Fibroblast of peridontal ligament (primary cell): ENCODE measurements at regions not wholly inside any gene's neighbourhood (a gene's known extent, or its start where the extent isn't known, plus 50 kb on each side); places are given as distances from the start of the nearest gene placed in this dataset.
A peak's percentile ranks its signal among the peaks of the same experiment; 100 is the strongest.
"Not testable (repeated sequence)": the region's sequence is repeated elsewhere in the genome, so short reads cannot be mapped to it uniquely, and the experiment has no call there.

Experiments used
- DNase-seq: peaks from one replicate; pipeline ENCODE4 v3.0.0-alpha.2; 2010; ENCODE audit errors: extremely low read depth

DNA sequence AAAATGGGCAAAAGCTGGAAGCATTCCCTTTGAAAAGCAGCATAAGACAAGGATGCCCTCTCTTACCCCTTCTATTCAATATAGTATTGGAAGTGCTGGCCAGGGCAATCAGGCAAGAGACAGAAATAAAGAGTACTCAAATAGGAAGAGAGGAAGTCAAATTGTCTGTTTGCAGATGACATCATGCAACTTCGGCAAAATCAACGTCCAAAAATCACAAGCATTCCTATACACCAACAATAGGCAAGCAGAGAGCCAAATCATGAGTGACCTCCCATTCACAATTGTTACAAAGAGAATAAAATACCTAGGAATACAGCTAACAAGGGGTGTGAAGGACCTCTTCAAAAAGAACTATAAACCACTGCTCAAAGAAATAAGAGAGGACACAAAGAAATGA is 192.0 kb upstream of the FBN2 start:
- DNase-seq: not testable (repeated sequence)

DNA sequence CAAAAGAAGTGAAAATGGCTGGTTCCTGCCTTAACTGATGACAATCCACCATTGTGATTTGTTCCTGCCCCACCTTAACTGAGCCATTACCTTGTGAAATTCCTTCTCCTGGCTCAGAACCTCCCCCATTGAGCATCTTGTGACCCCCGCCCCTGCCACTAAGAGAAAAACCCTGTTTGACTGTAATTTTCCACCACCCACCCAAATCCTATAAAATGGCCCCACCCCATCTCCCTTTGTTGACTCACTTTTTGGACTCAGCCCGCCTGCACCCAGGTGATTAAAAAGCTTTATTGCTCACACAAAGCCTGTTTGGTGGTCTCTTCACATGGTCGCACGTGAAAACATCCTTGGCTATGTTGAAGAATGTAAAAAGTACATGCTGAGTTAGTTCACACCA is 197.6 kb upstream of the FBN2 start:
- not testable (repeated sequence) for DNase-seq

DNA sequence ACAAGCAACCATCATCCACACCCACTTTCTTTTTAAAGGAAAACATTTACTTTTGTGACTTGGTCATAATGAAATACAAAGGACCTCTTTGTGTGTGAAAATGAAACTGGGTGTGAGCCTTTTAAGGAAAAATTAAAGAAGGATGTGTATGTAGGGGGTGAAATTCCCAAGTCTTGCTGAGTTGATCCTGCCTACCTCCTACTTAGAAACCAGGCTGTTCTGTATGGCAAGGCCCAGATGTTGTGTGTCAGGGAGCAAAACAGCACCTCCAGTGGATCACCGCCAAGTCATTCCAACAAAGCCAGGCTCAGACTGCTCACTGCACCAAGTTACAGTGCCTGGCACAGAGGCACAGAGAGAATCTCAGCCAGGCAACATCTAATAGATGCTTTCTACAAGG is 198.5 kb upstream of the FBN2 start:
- DNase-seq: peak; percentile 17

DNA sequence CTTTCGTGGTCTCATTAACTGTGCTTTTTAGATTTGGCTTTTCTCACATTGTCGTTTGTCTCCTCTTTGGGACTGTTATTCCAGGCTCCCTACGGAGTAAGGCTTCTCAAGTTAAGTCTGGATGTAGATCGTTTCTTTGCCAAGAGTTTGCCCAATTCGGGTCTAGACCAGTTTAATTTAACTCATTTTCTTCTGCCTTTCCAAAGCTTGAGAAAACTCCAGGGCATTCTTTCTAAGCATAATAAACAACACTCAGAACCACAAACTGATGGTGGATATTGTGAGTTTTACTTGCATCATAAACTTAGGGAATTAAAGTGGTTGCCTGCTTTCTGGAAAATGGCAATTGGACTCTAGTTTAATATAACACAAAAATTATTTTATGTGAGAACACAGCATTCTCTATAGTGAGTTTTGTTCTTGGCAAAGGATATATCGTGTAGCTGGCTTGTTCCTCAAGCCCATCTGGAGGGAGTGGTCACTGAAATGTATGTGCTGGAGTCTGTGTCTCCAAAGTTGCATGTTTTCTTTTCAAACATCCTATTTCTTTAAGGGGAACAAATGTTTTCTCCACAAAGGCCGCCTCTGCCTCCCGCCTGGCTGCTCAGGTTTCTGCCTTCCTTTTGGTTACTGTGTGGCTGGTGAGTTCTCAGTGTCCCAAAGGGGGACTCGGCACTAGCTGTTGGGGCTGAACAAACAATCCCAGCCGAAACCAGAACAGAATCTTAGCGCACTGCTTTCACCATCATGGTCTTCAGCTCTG is 211.3 kb upstream of the FBN2 start:
- peak; percentile 79 for DNase-seq

DNA sequence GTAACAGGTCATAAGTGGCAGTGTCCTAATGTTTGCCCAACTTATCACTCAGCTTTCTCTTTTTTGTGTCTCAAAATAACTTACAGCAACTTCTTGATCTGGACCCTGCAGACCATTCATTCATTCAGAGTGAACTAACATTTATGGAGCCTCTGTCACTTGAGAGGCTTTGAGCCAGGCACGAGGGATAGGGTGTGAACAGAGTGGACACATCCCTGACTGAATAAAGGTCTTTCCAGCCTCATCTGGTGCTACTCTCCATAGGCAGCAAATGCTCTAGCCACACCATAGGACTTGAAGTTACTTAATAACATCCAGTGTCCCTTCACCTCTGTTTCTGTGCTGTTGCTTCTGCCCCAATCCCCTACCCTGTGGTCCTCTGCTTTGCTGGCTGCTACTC is 212.1 kb upstream of the FBN2 start:
- no peak for DNase-seq

DNA sequence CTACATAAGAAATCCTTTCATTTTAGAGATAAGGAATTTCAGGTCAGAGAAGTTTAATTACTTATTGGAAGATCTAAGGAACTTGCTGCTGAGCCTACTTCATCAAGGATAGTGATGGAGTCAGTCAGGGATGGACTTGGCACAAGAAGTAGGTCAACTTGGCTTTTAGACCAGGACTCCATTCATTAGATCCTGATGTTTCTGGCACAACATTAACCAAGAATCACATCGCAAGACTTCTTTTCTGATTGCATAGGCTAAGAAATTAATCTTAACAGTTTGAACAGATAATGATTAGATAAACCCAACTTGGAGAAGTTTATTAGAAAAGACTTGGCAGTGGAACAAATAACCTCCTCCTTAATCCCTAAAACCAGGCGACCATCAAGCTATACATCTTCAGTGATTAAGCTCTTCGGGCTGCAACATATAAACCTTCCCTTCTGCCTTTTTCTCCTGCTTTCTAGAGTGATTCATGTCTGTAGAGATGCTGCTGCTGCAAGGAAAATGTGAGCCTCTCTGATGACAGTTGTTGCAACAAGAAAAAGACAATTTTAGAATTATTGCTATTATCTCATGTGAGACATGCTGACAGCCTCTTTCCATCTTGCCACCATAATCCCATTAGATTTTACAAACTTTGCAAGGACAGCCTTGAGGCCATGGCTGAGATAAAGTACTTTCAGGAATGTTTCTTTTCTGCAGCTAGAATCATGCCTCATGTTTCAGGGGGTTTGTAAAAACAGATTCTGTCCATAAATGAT is 207.9 kb upstream of the SLC27A6 start:
- DNase-seq: no peak

DNA sequence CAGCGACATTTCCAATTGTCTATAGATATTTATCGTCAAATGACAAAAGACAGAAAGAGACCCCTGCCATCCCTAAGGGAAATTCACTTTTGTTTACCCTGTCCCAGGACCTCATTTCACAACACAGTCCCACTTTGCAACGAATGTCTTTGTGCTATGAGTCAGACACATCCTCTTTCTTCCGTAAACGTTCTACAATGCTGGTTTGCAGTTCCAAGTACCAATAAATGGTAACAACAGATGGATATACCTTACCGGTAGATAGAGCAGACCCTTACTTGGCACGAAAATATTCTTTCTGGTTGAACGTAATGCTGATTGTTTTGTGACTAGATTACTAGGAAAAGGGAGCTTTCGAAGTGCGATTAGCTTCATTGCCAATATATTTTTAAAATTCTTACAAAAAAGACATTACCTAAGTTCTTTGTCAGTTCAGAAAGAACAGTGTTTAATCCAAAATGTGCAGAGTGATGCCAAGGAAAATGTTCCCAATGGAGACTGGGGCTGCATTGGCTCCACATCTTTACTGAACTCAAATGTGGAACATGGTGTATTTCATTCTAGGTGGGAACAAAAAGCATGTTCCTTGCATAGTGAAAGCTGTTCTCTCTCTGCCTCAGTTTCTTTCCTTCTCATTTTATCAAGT is 202.5 kb upstream of the SLC27A6 start:
- DNase-seq: no peak

DNA sequence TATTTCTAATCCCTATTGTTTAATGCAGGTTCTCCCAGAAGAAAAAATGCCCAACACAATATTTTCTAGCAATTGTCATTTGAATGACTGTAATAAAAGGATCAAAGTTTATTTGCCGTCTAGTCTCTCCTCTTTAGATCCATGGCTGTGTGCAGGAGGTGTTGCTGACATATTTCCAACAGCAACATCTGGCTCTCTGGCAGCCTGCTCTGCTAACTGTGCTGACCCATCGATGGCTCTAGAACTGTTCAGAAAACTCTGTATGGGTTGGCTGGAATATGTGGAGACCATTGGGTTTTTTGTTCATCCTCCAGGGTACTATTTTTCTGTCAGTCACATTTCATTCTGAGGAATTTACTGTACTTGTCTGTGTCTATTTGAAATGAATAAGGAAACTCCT is 202.0 kb upstream of the SLC27A6 start:
- DNase-seq: no peak

DNA sequence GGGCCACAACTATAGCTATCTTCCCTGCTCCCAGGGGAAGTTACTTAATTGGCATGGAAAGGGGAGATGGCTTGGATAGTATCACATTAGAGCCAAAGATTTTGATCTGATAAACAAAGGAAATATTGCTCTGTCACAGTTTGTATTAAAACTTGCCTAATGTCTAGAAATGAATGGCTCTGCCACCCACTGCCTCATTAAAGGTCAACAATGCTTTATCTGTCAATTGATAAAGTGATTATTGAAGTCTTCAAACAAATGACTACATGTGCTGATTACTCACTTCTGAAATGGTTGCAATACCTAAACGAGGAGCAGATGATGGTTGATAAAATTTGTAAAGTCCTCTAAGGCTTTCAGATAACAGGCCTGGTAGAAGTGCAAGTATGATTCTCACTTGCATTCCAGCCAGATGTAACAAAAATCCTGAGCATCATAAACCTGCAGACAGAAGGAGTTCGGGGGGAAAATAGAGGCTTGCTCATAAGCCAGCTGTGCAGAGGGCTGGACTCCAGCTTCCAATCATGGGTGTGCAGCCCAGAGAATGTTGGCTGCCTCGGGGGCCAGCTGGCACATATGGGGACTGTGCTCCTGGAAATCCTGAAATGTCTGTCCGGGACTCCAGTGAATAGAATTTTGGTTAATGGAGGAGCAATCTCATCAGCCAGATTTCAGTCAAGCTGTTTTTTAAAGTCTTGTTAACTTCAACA is 200.5 kb upstream of the SLC27A6 start:
- no peak for DNase-seq

DNA sequence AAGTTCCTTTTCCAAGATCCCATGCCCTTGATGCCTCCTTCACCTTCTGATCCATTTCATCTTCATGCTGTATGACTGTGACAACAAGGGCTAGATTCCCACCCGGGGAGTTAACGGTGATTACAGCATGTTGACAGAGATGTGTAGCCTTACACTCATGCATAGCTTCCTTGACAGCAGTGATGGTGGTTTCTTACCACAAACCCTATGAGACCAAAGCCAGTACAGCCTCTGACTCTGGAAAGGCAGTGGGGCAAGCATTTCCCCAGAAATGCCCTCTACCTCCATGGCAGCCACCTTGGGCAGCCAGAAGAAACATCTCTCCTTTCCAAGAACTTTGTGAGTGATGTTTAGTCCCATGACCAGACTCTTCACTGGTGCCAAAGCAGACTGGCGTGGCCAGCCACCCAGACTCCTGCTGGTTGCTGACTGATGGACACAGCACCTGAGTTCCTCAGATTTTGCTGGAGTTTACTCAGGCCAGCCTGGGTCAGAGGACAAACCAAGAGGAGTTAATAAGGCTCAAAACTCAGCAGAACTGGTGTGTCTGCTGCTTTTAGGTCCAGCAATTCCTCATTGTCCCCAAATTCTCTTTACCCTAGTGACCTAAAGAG is 199.7 kb upstream of the SLC27A6 start:
- no peak for DNase-seq

DNA sequence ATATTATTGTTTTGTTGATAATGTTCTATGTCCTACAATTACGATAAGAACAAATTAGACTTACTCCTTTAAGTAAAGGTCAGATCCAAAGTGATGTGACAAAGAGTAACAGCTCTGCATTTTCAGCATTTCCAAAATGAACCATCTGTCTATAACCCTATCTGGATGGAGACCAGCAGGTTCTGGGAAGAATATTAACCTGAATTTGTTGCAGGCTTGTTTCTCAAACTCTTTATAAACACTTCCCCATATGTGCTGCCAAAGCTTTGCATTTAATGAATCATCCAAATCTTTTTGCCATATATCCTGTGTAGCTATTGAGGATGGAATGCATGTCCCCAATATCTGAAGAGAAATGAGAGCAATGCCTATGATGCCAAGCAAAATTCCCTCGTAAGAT is 198.9 kb upstream of the SLC27A6 start:
- no peak for DNase-seq

DNA sequence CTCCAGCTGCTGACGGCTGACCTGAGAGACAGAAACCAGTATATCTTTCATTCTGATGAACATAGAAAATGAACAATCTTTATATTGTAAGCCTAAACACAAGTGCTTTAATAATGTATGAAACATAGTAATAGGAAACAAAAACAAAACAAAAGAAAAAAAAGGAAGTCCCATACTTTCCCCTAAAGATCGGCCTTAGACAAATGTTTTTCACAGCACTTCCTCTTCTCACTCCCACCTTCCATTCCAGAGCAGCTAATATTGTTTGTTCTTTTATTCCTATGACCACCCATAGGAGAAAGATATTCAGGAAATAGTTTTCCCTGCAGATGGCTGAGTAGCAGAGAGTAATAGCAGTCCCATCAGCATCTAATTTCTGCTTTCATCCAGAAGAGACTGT is 194.4 kb upstream of the SLC27A6 start:
- no peak for DNase-seq

DNA sequence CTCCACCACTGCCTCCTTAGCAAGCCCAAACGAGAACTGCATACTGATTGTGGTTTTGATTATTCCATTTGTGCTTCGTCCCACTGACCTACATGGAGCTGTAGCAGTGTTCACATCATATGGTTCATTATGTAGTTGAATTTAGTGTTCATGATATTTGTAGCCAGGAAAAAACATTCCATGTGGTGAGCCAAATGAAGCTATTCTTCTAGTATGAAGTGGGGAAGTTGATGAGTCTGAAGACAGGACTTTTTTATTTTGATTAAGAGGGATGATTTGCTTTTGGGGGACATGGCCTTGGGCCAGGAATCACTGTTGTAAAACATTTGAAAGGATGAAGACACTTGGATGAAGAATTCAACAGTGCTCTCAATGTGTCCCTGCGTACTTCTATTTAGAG is 192.9 kb upstream of the SLC27A6 start:
- no peak for DNase-seq

DNA sequence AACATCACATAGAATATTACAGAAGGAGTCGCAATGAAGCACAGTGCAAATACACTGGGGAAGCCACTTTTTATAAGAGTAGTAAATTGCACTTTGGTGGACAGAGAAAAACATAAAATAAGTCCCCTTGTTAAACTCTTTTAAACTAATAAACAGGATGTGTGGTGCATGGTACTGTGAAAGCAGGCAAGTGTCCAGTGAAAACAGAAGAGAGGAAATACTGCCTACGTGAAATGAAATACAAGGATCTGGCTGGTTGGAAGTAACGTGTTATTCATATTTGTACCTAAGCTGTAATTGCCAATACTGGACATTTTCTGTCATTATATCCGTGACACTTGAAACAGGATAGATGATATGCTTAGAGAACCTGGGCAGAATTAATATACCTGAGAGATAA is 191.9 kb upstream of the SLC27A6 start:
- no peak for DNase-seq

DNA sequence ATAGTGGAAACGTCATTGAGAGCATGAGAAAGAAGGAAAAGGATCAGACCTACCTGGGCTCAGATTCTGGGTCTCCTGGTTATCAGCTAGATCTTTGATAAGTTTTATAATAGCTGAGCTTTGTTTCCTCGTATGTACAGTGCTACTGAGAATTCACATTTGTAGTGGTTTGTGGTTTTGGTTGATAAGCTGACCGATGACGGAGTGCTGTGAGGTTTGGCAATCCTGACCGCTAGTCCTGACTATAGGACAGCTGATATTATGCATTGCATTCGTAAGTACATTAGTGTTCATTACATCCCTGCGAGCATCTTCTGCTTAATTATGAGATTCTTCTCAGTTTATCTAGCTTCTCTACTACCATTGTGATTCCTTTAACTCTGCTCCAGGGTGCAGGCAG is 190.7 kb upstream of the SLC27A6 start:
- peak; percentile 86 for DNase-seq

DNA sequence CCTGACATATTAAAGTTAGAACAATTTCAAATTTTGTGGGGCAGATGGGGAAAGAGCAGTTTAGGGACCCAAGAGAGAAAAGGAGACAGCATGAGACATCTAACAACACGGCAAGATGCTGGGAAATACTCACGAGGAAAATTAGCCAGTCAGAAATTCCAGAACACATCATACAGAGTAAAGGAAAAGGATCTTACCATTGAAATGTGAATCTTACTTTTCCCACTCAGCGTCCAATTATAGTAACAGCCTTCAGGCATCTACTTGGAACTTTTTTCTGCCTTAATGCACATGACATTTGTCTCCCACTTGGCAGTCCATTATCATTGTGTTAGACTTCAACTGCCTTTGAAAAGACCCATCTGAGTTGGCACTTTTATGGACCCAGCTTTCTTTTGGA is 189.7 kb upstream of the SLC27A6 start:
- no peak for DNase-seq

DNA sequence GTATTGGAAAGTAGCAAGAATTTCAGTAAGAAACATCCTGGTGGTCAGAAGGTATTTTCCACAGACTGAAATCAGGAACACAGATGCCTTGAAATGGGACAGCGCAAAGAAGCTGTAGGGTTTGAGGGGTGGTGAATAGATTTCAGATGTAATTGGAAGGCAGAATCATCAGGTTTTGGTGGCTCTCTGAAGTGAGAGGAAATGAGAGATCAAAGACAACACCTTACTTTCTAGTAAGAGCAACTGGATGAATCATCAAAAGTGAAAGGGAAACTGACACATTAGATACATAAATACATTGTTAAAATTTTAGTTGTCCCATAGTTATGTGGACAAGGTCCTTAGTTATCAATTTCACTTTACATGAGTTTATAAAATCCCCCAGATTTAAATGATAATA is 188.2 kb upstream of the SLC27A6 start:
- no peak for DNase-seq

DNA sequence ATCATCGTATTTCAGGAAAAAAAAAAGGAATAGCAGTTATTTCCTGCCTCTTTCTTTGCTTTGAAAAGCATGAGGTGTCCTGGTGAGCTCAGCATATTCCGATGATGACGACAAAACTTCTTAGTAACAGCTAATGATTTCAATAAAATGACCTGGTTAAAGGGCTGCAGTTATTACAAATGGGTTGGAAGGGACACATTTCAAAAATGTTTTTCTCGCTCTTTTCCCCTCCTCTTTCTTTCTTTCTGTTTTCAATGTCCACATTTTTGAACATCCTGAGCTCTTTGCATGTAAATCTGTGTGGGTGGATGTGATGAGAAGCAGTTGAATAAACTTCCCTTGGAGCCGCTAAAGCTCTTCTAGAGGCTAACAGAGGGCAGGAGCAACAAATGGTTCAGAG is 186.8 kb upstream of the SLC27A6 start:
- DNase-seq: peak; percentile 41

DNA sequence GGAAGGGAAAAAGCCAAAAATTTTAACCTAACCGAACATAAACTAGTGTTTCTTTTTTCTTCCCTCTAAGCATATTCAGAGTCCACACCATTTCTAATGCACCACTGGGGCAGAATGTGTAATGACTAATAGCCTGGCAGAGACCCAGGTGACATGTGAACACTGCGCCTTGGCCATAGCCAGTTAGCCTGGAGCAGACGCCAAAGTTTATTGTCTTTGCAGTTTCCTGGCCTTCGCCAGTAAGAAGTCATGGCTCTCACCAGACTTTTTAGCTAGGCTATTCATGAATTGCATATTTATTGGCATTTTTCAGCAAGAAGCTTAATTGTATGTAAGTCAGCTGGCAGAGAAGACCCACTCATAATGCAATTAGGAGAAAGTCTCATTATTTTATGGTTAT is 182.8 kb upstream of the SLC27A6 start:
- DNase-seq: peak; percentile 97

DNA sequence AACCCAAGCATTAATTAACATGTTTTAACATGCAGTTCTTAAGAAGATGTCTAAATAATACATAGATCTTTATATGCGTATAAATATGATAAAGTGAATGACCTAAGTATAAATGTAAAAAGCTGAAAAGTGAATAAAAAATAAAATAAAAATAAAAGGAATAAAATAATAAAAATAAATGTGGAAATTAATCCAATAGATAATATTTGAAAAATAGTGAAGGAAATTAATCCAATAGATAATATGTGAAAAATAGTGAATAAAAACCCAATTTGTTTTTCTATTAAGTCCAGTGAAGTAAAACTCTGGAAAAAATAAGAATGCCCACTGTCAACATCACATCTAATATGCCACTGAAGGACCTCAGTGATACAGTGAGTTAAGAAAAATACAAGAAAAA is 180.6 kb upstream of the SLC27A6 start:
- no peak for DNase-seq

DNA sequence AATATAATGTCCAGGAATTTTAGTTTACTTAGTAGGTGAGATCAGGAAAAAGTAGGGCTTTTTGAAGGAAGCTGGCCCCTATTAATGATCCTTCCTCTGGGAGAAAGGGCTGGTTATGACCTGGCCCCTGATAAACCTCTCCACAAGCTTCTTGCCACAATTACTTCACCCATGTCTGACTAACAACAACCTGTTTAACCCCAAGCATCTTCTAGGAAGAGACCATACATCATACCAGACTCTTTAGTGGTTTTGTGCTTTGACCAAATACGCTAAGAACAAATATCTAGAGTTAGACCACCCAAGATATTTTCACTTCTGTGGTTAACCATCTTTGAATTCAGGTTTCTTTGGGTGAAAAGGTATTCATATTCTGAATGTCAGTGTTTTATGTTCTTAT is 174.0 kb upstream of the SLC27A6 start:
- no peak for DNase-seq

DNA sequence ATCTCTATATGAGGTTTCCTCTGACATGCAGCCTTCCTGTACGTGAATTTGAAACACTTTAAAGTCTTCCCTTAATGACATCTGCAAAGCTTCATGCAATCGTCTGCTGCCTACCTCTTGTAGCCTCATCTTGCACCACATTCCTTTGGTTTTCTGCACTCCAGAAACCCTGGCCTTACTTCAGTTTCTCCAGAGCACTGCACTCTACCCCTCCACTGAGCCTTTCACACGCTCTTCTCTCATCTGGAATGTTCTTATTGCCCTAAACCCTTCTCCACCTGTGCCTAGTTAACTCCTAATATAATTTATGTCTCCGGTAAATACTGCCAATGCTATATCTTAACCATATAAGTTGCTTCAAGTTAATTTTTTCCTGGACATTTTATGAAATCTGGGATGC is 168.8 kb upstream of the SLC27A6 start:
- no peak for DNase-seq
